ENCODE measurements at regions not wholly inside any gene's neighbourhood (a gene's known extent, or its start where the extent isn't known, plus 50 kb on each side); places are given as distances from the start of the nearest gene placed in this dataset.

- TF ChIP-seq POLR2A (IDR thresholded peaks at IDR 0.05), result no peak
- no peak for TF ChIP-seq CTCF (IDR thresholded peaks at IDR 0.05)
Observed at GRCh38 chr5:71899865-71900342, 180.8 kb downstream of the CARTPT start.

Measured in testis (tissue), 2 donors.